B cell (primary cell): ENCODE measurements at regions not wholly inside any gene's neighbourhood (a gene's known extent, or its start where the extent isn't known, plus 50 kb on each side); places are given as distances from the start of the nearest gene placed in this dataset.

ENCODE experiments used
- ATAC-seq: fragments of 200-7000 bp; cut with Tn5 transposase; one replicate; pipeline ENCODE4 v1.10.0; 2021; ENCODE audit warnings: low read depth, mild to moderate bottlenecking, moderate number of reproducible peaks, moderate library complexity
- CTCF ChIA-PET: fragments of 350-600 bp; sonication (Branson Sonifier 250); formaldehyde crosslinking; loops from one replicate; lab custom pipeline; 2021; ENCODE audit warnings: antibody characterized with exemption, inconsistent platforms; lab: Charles Lee
- POLR2A ChIA-PET: fragments of 350-600 bp; sonication (Branson Sonifier 250); formaldehyde crosslinking; loops from one replicate; lab custom pipeline; 2021; ENCODE audit warnings: antibody characterized with exemption; lab: Charles Lee
- DNase-seq: peaks from one replicate; pipeline ENCODE4 v3.0.0; 2013
- H2AFZ ChIP-seq: 2 replicates; pipeline ENCODE4 v1.6.1; 2012; ENCODE audit warnings: mild to moderate bottlenecking, low read depth, low read length; ENCODE audit not compliant: insufficient read depth, poor library complexity, severe bottlenecking
- H3K27ac ChIP-seq, 2 donors: 1 replicate in 1 of 2; 2 replicates in 1 of 2; pipeline ENCODE4 v1.5.1; 2012 to 2013; ENCODE audit warnings: low read length in 2 of 2, mild to moderate bottlenecking in 2 of 2, moderate library complexity in 1 of 2
- H3K27me3 ChIP-seq, 4 experiments: fragments of 200-600 bp in 1 of 4; sonication (generic) in 1 of 4; replicated peaks in 1 of 4; 1 replicate in 2 of 4; 2 replicates in 2 of 4; pipeline versions ENCODE4 v1.6.1 to v1.7.0; 2013 to 2016; ENCODE audit warnings: low read length in 3 of 4, mild to moderate bottlenecking in 2 of 4, mixed read lengths in 1 of 4, moderate library complexity in 1 of 4; ENCODE audit not compliant: insufficient read depth in 4 of 4, control insufficient read depth in 3 of 4; ENCODE audit errors: control extremely low read depth in 1 of 4
- H3K36me3 ChIP-seq, 2 experiments: replicated peaks in 1 of 2; 1 replicate in 1 of 2; 2 replicates in 1 of 2; pipeline versions ENCODE4 v1.6.1 to v1.7.1; 2013; ENCODE audit warnings: low read length in 1 of 2; ENCODE audit not compliant: insufficient read depth in 2 of 2, control insufficient read depth in 1 of 2; ENCODE audit errors: control extremely low read depth in 1 of 2, extremely low read depth in 1 of 2
- H3K4me1 ChIP-seq, 2 donors: fragments of 200-600 bp in 1 of 2; sonication (generic) in 1 of 2; 1 replicate in 1 of 2; 2 replicates in 1 of 2; pipeline versions ENCODE4 v1.5.1 to v1.6.1; 2013 to 2017; ENCODE audit warnings: low read length in 2 of 2; ENCODE audit not compliant: control insufficient read depth in 2 of 2, insufficient read depth in 2 of 2
- H3K4me2 ChIP-seq: replicated peaks from 2 replicates; pipeline ENCODE3; 2012; ENCODE audit warnings: mild to moderate bottlenecking, low read depth, low read length; ENCODE audit not compliant: poor library complexity, severe bottlenecking
- H3K4me3 ChIP-seq, 5 experiments: fragments of 200-600 bp in 1 of 5; sonication (generic) in 1 of 5; 1 replicate in 3 of 5; 2 replicates in 2 of 5; pipeline versions ENCODE4 v1.5.1 to v1.7.0; 2011 to 2016; ENCODE audit warnings: low read length in 4 of 5, mild to moderate bottlenecking in 4 of 5, low read depth in 2 of 5, control low read depth in 1 of 5, moderate library complexity in 1 of 5; ENCODE audit not compliant: insufficient read depth in 1 of 5; ENCODE audit errors: control extremely low read depth in 1 of 5, extremely low read depth in 1 of 5
- H3K79me2 ChIP-seq: fragments of 200-600 bp; sonication (generic); one replicate; pipeline ENCODE4 v1.6.0; 2016; ENCODE audit warnings: low read length; ENCODE audit not compliant: control insufficient read depth, insufficient read depth
- H3K9ac ChIP-seq: fragments of 200-600 bp; sonication (generic); 2 replicates; pipeline ENCODE4 v1.6.1; 2017; ENCODE audit warnings: mild to moderate bottlenecking, low read length, moderate library complexity
- H3K9me3 ChIP-seq, 3 donors: one replicate each; pipeline versions ENCODE4 v1.6.1 to v1.7.1; 2013; ENCODE audit warnings: low read length in 2 of 3; ENCODE audit not compliant: control insufficient read depth in 2 of 3, insufficient read depth in 1 of 3; ENCODE audit errors: control extremely low read depth in 1 of 3
- H4K20me1 ChIP-seq: 2 replicates; pipeline ENCODE4 v1.6.0; 2012; ENCODE audit warnings: mild to moderate bottlenecking, low read length; ENCODE audit not compliant: insufficient read depth, control insufficient read depth, poor library complexity, severe bottlenecking
- H3K27ac Mint-ChIP-seq: one replicate; pipeline ENCODE4 v1.8.0; 2021; ENCODE audit warnings: mixed read lengths
- H3K27me3 Mint-ChIP-seq: one replicate; pipeline ENCODE4 v1.8.0; 2021; ENCODE audit warnings: mixed read lengths
- H3K4me1 Mint-ChIP-seq: one replicate; pipeline ENCODE4 v1.8.0; 2021; ENCODE audit warnings: mixed read lengths
- H3K4me3 Mint-ChIP-seq: one replicate; pipeline ENCODE4 v1.8.0; 2021; ENCODE audit warnings: mixed read lengths
- H3K9me3 Mint-ChIP-seq: one replicate; pipeline ENCODE4 v1.8.0; 2022; ENCODE audit warnings: mixed read lengths; ENCODE audit not compliant: insufficient read depth
- EZH2 ChIP-seq: IDR thresholded peaks from 2 replicates; pipeline ENCODE4 v1.6.1; 2012; ENCODE audit warnings: borderline replicate concordance, low read depth, mild to moderate bottlenecking, moderate library complexity, low read length; ENCODE audit not compliant: insufficient read depth, poor library complexity, severe bottlenecking
- WGBS: methylation state at CpG from one replicate; pipeline ENCODE4 v1.1.5; 2013; ENCODE audit warnings: missing lambda C conversion rate; ENCODE audit not compliant: insufficient coverage; 5-methylcytosine and 5-hydroxymethylcytosine counted together
- intact Hi-C: fragments of 100-400 bp; cut with micrococcal nuclease; formaldehyde crosslinking; loops from one replicate; pipeline ENCODE4 v1.10.0; 2022
- TF ChIP-seq, protein P1 (sequence below): fragments of 200-600 bp; IDR thresholded peaks from one replicate; pipeline ENCODE4 v1.8.0; 2022; ENCODE audit warnings: antibody characterized with exemption, mild to moderate bottlenecking

GRCh38 chr20:48051794-48052474 lies 266.7 kb upstream of the SULF2 start:
- WGBS = 17% methylated on average over 2 of the region's 3 CpGs
- no peak overlapping the region for H2AFZ ChIP-seq
- H3K4me3 Mint-ChIP-seq = no peak overlapping the region
- peaks cover 29% of the 10 kb centered on the region for H3K27me3 Mint-ChIP-seq
- H3K27me3 ChIP-seq = peaks cover 0 to 8% (median 2%) of the 10 kb centered on the region in 4 experiments
- H3K27ac ChIP-seq = no peak overlapping the region
- H3K4me3 ChIP-seq = no peak overlapping the region
- no peaks in the 10 kb centered on the region for H3K36me3 ChIP-seq
- H3K9ac ChIP-seq = no peak overlapping the region
- peaks cover 5% of the 10 kb centered on the region for H3K9me3 Mint-ChIP-seq
- no peaks in the 10 kb centered on the region for H3K79me2 ChIP-seq
- ChIA-PET CTCF (no interaction called here), POLR2A (no interaction called here)
- H3K4me1 ChIP-seq = no peaks in the 10 kb centered on the region
- ATAC-seq (no peak), DNase-seq (no peak)
- no peaks in the 10 kb centered on the region for H3K4me1 Mint-ChIP-seq
- intact Hi-C loops = no loop called here
- no peak overlapping the region for H3K4me2 ChIP-seq
- H3K27ac Mint-ChIP-seq = no peak overlapping the region
- no peaks in the 10 kb centered on the region for H4K20me1 ChIP-seq
- peaks cover 0 to 6% (median 0%) of the 10 kb centered on the region in 3 donors for H3K9me3 ChIP-seq
- TF ChIP-seq EZH2 = no peak
- TF ChIP-seq, protein P1, sequence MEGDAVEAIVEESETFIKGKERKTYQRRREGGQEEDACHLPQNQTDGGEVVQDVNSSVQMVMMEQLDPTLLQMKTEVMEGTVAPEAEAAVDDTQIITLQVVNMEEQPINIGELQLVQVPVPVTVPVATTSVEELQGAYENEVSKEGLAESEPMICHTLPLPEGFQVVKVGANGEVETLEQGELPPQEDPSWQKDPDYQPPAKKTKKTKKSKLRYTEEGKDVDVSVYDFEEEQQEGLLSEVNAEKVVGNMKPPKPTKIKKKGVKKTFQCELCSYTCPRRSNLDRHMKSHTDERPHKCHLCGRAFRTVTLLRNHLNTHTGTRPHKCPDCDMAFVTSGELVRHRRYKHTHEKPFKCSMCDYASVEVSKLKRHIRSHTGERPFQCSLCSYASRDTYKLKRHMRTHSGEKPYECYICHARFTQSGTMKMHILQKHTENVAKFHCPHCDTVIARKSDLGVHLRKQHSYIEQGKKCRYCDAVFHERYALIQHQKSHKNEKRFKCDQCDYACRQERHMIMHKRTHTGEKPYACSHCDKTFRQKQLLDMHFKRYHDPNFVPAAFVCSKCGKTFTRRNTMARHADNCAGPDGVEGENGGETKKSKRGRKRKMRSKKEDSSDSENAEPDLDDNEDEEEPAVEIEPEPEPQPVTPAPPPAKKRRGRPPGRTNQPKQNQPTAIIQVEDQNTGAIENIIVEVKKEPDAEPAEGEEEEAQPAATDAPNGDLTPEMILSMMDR = no peak

DNA sequence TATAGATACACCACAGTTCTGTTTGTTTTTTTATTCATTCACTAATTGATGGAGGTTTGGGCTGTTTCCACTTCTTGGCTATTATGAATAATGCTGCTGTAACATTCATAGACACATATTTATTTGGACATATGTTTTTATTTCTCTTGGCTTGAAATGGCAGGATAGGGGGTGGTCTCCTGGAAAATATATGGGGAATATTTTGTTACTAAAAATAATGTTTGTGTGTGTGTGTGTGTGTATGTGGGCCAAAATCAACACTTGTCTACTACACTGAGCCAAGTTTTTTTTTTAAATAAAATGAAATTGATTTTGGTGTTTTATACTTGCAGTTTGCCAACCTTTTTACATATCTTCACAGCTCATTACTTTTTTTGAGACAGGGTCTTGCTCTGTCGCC lies 264.4 kb upstream of the SULF2 start:
- intact Hi-C loops = no loop called here
- Histone ChIP-seq H3K36me3 (no peaks in the 10 kb centered on the region), H3K79me2 (no peaks in the 10 kb centered on the region), H4K20me1 (no peaks in the 10 kb centered on the region), H3K27me3 (peaks cover 0 to 8% (median 0%) of the 10 kb centered on the region in 4 experiments), H3K27ac (no peak overlapping the region), H3K4me2 (no peak overlapping the region), H3K4me3 (no peak overlapping the region), H2AFZ (no peak overlapping the region), H3K9ac (no peak overlapping the region), H3K4me1 (no peaks in the 10 kb centered on the region), H3K9me3 (peaks cover 0 to 6% (median 0%) of the 10 kb centered on the region in 3 donors)
- Mint-ChIP-seq H3K27ac (no peak overlapping the region), H3K4me3 (no peak overlapping the region), H3K9me3 (peaks cover 5% of the 10 kb centered on the region), H3K4me1 (no peaks in the 10 kb centered on the region), H3K27me3 (peaks cover 29% of the 10 kb centered on the region)
- ATAC-seq (no peak), DNase-seq (no peak)
- POLR2A ChIA-PET = no interaction called here
- CTCF ChIA-PET = no interaction called here
- TF ChIP-seq EZH2 = no peak
- TF ChIP-seq, protein P1 = no peak
- WGBS = 71% methylated on average over 1 of the region's 1 CpG
